ENCODE measurements at regions not wholly inside any gene's neighbourhood (a gene's known extent, or its start where the extent isn't known, plus 50 kb on each side); places are given as distances from the start of the nearest gene placed in this dataset.

DNA sequence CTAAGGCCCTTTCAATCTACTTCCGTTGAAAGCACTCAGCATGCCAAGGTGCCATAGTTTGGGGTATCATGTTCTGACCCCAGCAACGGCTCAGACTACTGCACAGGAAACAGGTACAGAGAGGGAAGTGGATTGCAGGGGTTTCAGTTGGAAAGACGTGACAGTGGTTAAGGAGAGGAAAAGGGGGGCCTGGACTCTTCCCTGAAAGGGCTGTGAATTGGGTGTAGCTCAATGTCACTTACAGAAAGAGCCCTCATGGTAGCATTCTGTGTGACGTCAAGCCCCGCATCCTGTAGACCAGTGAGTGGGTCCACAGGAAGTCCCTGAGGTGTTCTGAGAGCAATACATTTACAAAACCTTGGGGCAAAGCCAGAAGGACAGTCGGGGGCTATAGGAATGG is 121.5 kb upstream of the GYPC start:
- Histone ChIP-seq H3K4me3 (ENCODE audit: low read length in 2 of 2) (no peak overlapping the region), H3K9me3 (ENCODE audit: control insufficient read depth in 2 of 2, insufficient read depth in 1 of 2, low read length in 1 of 2) (peaks cover 0 to 1% of the 10 kb centered on the region in 2 donors), H3K27ac (ENCODE audit: low read depth in 1 of 2, low read length in 1 of 2) (no peak overlapping the region), H3K4me1 (ENCODE audit: control insufficient read depth in 2 of 2, insufficient read depth in 2 of 2, low read length in 2 of 2) (no peaks in the 10 kb centered on the region), H3K27me3 (ENCODE audit: control insufficient read depth in 2 of 2, insufficient read depth in 1 of 2, low read length in 1 of 2) (no peaks in the 10 kb centered on the region), H3K36me3 (ENCODE audit: control insufficient read depth in 2 of 2, insufficient read depth in 2 of 2, low read length in 1 of 2) (no peaks in the 10 kb centered on the region)
- WGBS, result 13% methylated on average over 6 of the region's 6 CpGs
- no peak for DNase-seq (ENCODE audit: low read depth in 6 of 9, low spot score in 9 of 9)

DNA sequence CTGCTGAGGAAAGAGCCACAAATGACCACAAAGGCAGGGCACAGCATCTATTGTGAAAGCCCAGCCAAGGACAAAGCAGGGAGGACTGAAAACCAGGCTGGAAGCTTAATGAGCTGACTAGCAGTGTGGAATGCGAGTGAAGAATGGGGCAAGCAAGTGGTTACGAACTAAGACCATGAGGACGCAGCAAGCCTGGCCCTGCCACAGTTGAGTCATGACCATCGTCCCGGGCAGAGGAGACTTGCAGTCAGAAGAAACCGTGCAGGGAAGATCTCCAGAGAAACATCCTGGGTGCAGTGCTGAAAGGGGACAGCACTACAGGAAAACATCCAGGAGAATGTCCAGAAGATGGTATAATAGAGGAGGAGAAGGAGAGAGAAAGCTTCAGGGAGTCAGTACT is 120.5 kb upstream of the GYPC start:
- DNase-seq (ENCODE audit: low read depth in 6 of 9, low spot score in 9 of 9), result no peak
- Histone ChIP-seq H3K36me3 (ENCODE audit: control insufficient read depth in 2 of 2, insufficient read depth in 2 of 2, low read length in 1 of 2) (no peaks in the 10 kb centered on the region), H3K4me1 (ENCODE audit: control insufficient read depth in 2 of 2, insufficient read depth in 2 of 2, low read length in 2 of 2) (no peaks in the 10 kb centered on the region), H3K9me3 (ENCODE audit: control insufficient read depth in 2 of 2, insufficient read depth in 1 of 2, low read length in 1 of 2) (peaks cover 0 to 1% of the 10 kb centered on the region in 2 donors), H3K4me3 (ENCODE audit: low read length in 2 of 2) (no peak overlapping the region), H3K27me3 (ENCODE audit: control insufficient read depth in 2 of 2, insufficient read depth in 1 of 2, low read length in 1 of 2) (no peaks in the 10 kb centered on the region), H3K27ac (ENCODE audit: low read depth in 1 of 2, low read length in 1 of 2) (no peak overlapping the region)
- WGBS, result 95% methylated on average over 6 of the region's 6 CpGs

DNA sequence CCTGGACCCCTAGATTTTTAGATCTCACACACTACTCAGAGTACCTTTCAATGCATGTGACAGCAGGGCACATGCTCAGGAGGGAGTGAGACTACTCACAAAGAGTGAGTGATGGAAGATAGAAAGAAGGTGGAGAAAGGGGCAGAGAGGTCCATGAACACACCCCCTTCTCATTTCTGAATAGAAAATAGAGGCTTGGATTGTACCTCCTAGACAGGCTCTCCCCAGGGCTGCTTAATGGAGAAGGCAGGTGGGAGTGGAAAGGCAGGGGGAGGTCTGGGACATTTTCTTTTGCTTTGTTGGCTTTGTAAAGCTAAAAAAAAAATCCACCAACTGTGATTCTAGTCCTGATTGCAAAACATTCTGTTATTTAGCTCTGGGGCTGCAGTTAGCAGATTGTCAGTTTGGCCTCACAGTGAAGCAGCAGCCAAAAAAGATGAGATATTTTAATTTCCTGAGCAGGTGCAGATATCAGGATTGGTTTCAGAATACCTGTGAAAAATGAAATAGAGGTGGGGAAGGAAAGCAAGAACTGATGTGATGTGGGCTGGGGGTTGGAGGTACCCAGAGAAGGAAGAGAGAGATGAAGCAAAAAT is 119.3 kb upstream of the GYPC start:
- no peak overlapping the region for H3K27ac ChIP-seq (ENCODE audit: low read depth in 1 of 2, low read length in 1 of 2)
- H3K4me1 ChIP-seq (ENCODE audit: control insufficient read depth in 2 of 2, insufficient read depth in 2 of 2, low read length in 2 of 2), result no peaks in the 10 kb centered on the region
- H3K27me3 ChIP-seq (ENCODE audit: control insufficient read depth in 2 of 2, insufficient read depth in 1 of 2, low read length in 1 of 2), result no peaks in the 10 kb centered on the region
- H3K4me3 ChIP-seq (ENCODE audit: low read length in 2 of 2), result no peak overlapping the region
- H3K36me3 ChIP-seq (ENCODE audit: control insufficient read depth in 2 of 2, insufficient read depth in 2 of 2, low read length in 1 of 2), result no peaks in the 10 kb centered on the region
- no peak for DNase-seq (ENCODE audit: low read depth in 6 of 9, low spot score in 9 of 9)
- H3K9me3 ChIP-seq (ENCODE audit: control insufficient read depth in 2 of 2, insufficient read depth in 1 of 2, low read length in 1 of 2), result peaks cover 0 to 1% of the 10 kb centered on the region in 2 donors

DNA sequence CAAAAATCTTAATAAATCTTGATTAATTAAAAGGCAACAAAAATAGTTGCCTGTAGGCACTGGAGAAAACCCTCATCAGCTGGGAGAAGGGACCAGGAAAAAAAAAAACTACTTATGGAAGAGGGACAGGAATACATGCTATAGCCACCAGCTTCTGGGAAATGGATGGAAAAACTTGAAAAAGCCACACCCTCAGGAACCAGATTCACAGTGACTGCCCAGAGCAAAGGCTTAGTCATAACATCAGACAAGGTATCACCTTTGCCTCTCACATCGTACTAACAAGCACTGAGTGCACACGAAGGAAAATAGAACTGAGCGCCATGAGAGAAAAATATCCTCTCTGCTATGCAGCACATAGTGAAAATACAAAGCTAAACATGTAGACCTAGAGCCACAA is 116.9 kb upstream of the GYPC start:
- 96% methylated on average over 3 of the region's 3 CpGs for WGBS
- Histone ChIP-seq H3K36me3 (ENCODE audit: control insufficient read depth in 2 of 2, insufficient read depth in 2 of 2, low read length in 1 of 2) (no peaks in the 10 kb centered on the region), H3K4me3 (ENCODE audit: low read length in 2 of 2) (no peak overlapping the region), H3K27ac (ENCODE audit: low read depth in 1 of 2, low read length in 1 of 2) (no peak overlapping the region), H3K27me3 (ENCODE audit: control insufficient read depth in 2 of 2, insufficient read depth in 1 of 2, low read length in 1 of 2) (no peaks in the 10 kb centered on the region), H3K9me3 (ENCODE audit: control insufficient read depth in 2 of 2, insufficient read depth in 1 of 2, low read length in 1 of 2) (peaks cover 0 to 1% of the 10 kb centered on the region in 2 donors), H3K4me1 (ENCODE audit: control insufficient read depth in 2 of 2, insufficient read depth in 2 of 2, low read length in 2 of 2) (no peaks in the 10 kb centered on the region)
- no peak for DNase-seq (ENCODE audit: low read depth in 6 of 9, low spot score in 9 of 9)

DNA sequence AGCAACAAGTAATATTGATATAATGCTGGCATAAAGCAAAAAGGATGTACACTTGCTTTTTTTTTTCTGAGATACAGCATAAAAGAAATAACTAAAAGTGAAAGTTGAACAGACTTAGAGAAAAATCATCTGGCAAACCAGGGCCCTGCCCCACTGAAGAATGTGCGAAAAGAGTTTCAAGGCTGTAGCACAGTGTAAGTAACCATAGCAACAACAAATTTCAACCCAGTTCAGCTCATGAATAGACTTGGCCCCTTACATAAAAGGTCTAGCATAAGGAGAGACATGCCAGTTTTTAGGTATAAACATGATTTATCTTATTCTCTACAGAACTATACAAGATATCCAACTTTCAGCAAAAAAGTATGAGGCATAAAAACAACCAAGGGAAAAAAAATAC is 113.7 kb upstream of the GYPC start:
- no peaks in the 10 kb centered on the region for H3K36me3 ChIP-seq (ENCODE audit: control insufficient read depth in 2 of 2, insufficient read depth in 2 of 2, low read length in 1 of 2)
- no peak for DNase-seq (ENCODE audit: low read depth in 6 of 9, low spot score in 9 of 9)
- no peaks in the 10 kb centered on the region for H3K4me1 ChIP-seq (ENCODE audit: control insufficient read depth in 2 of 2, insufficient read depth in 2 of 2, low read length in 2 of 2)
- no peaks in the 10 kb centered on the region for H3K27me3 ChIP-seq (ENCODE audit: control insufficient read depth in 2 of 2, insufficient read depth in 1 of 2, low read length in 1 of 2)
- no peak overlapping the region for H3K4me3 ChIP-seq (ENCODE audit: low read length in 2 of 2)
- no peak overlapping the region for H3K27ac ChIP-seq (ENCODE audit: low read depth in 1 of 2, low read length in 1 of 2)
- 96% methylated on average over 1 of the region's 1 CpG for WGBS
- peaks cover 0 to 1% of the 10 kb centered on the region in 2 donors for H3K9me3 ChIP-seq (ENCODE audit: control insufficient read depth in 2 of 2, insufficient read depth in 1 of 2, low read length in 1 of 2)

DNA sequence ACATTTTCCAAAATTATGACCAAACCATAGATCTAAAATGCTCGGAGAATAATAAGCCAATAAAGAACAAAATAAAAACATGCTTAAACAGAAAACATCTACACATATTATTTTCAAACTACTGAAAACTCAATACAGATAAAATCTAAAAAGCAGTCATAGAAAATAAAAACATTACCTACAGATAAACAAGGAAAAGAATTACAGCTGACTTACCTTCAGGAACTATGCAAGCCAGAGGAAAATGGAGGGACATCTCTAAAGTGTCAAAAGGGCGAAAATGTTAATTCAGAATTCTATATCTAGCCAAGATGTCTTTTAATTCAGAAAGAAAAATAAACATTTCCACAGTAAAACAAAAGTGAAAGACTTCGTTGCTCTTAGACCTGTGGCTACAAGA is 112.9 kb upstream of the GYPC start:
- no peak for DNase-seq (ENCODE audit: low read depth in 6 of 9, low spot score in 9 of 9)
- Histone ChIP-seq H3K27ac (ENCODE audit: low read depth in 1 of 2, low read length in 1 of 2) (no peak overlapping the region), H3K36me3 (ENCODE audit: control insufficient read depth in 2 of 2, insufficient read depth in 2 of 2, low read length in 1 of 2) (no peaks in the 10 kb centered on the region), H3K4me1 (ENCODE audit: control insufficient read depth in 2 of 2, insufficient read depth in 2 of 2, low read length in 2 of 2) (no peaks in the 10 kb centered on the region), H3K27me3 (ENCODE audit: control insufficient read depth in 2 of 2, insufficient read depth in 1 of 2, low read length in 1 of 2) (no peaks in the 10 kb centered on the region), H3K9me3 (ENCODE audit: control insufficient read depth in 2 of 2, insufficient read depth in 1 of 2, low read length in 1 of 2) (no peaks in the 10 kb centered on the region), H3K4me3 (ENCODE audit: low read length in 2 of 2) (no peak overlapping the region)
- WGBS, result 93% methylated on average over 3 of the region's 3 CpGs

DNA sequence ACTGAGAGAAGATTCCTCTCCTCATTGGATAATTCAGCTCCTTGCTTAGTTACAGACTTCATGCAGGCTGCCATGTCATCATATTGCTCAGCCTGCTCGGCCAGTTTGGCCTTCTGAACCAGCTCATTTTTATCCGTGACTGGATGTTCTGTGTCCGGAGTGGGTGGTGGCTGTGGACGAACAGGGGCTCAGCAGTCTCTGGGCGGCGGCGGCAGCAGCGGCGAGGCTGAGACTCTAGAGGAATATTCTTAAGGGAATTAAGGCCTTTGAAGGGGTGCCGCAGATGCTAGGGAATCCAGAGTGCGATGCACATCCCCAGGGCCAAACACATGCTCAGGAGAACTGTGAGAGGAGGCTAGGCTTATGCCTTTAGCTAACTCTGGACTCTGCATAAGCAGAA is 97.9 kb upstream of the GYPC start:
- no peak for DNase-seq (ENCODE audit: low read depth in 6 of 9, low spot score in 9 of 9)
- H3K4me1 ChIP-seq (ENCODE audit: control insufficient read depth in 2 of 2, insufficient read depth in 2 of 2, low read length in 2 of 2), result no peaks in the 10 kb centered on the region
- no peaks in the 10 kb centered on the region for H3K9me3 ChIP-seq (ENCODE audit: control insufficient read depth in 2 of 2, insufficient read depth in 1 of 2, low read length in 1 of 2)
- H3K27me3 ChIP-seq (ENCODE audit: control insufficient read depth in 2 of 2, insufficient read depth in 1 of 2, low read length in 1 of 2), result no peaks in the 10 kb centered on the region
- 97% methylated on average over 11 of the region's 11 CpGs for WGBS
- H3K27ac ChIP-seq (ENCODE audit: low read depth in 1 of 2, low read length in 1 of 2), result no peak overlapping the region
- H3K36me3 ChIP-seq (ENCODE audit: control insufficient read depth in 2 of 2, insufficient read depth in 2 of 2, low read length in 1 of 2), result no peaks in the 10 kb centered on the region
- no peak overlapping the region for H3K4me3 ChIP-seq (ENCODE audit: low read length in 2 of 2)

DNA sequence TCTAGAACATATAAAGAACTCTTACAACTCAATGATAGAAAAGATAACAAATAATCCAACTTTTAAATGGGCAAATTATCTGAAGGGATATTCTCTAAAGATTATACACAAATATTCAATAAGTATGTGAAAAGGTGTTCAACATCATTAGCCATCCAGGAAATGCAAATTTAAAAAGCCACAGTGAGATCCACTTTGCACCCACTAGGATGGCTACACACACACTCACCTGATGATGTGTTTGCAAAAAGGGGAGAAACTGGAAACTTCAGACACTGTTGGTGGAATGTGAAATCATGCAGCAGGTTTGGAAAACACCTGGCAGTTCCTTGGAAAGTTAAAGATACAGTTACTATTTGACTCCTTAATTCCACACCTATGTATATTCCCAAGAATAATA is 87.2 kb upstream of the GYPC start:
- H3K9me3 ChIP-seq (ENCODE audit: control insufficient read depth in 2 of 2, insufficient read depth in 1 of 2, low read length in 1 of 2), result no peaks in the 10 kb centered on the region
- no peak for DNase-seq (ENCODE audit: low read depth in 6 of 9, low spot score in 9 of 9)
- H3K36me3 ChIP-seq (ENCODE audit: control insufficient read depth in 2 of 2, insufficient read depth in 2 of 2, low read length in 1 of 2), result no peaks in the 10 kb centered on the region
- H3K4me3 ChIP-seq (ENCODE audit: low read length in 2 of 2), result no peak overlapping the region
- no peaks in the 10 kb centered on the region for H3K27me3 ChIP-seq (ENCODE audit: control insufficient read depth in 2 of 2, insufficient read depth in 1 of 2, low read length in 1 of 2)
- H3K4me1 ChIP-seq (ENCODE audit: control insufficient read depth in 2 of 2, insufficient read depth in 2 of 2, low read length in 2 of 2), result no peaks in the 10 kb centered on the region
- H3K27ac ChIP-seq (ENCODE audit: low read depth in 1 of 2, low read length in 1 of 2), result no peak overlapping the region

DNA sequence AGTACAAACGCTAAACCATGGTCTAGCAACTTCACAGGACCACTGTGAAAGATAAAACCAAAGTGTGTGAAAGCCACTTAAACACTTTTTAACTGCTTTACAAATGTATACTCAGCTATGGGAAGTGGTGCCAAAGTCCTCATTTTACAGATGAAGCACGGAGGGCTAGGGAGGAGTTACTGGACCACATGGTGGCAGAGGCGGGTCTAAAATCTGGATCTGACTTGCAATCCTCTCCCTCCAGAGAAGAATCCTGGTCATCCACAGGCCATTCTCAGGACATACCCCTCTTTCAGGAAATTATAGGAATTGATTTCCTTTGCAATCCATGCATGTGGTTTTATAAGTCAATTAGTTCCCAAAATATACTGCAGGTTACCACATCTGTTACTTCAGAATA is 84.6 kb upstream of the GYPC start:
- Histone ChIP-seq H3K27me3 (ENCODE audit: control insufficient read depth in 2 of 2, insufficient read depth in 1 of 2, low read length in 1 of 2) (no peaks in the 10 kb centered on the region), H3K27ac (ENCODE audit: low read depth in 1 of 2, low read length in 1 of 2) (no peak overlapping the region), H3K4me3 (ENCODE audit: low read length in 2 of 2) (no peak overlapping the region), H3K9me3 (ENCODE audit: control insufficient read depth in 2 of 2, insufficient read depth in 1 of 2, low read length in 1 of 2) (no peaks in the 10 kb centered on the region), H3K36me3 (ENCODE audit: control insufficient read depth in 2 of 2, insufficient read depth in 2 of 2, low read length in 1 of 2) (no peaks in the 10 kb centered on the region), H3K4me1 (ENCODE audit: control insufficient read depth in 2 of 2, insufficient read depth in 2 of 2, low read length in 2 of 2) (no peaks in the 10 kb centered on the region)
- WGBS, result 71% methylated on average over 3 of the region's 3 CpGs
- no peak for DNase-seq (ENCODE audit: low read depth in 6 of 9, low spot score in 9 of 9)

DNA sequence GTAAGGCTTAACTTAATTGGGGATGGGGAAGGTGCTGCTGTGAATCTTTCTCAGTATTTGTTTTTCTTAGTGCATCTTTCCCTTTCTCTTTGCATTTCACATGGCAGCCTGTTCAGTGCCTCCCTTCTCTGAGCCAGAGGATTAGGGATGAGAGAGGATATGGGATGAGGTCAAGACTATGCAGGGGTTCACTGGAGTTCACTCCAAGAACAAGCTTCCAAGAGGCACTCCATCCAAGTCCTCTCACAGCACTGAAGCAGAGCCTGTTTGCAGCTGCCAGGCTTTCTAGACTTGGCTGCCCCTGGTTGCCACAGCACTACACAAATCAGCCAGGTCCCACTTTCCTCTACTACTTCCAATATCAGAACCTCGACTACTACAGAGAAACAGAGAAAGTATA is 80.3 kb upstream of the GYPC start:
- no peak overlapping the region for H3K4me3 ChIP-seq (ENCODE audit: low read length in 2 of 2)
- H3K27me3 ChIP-seq (ENCODE audit: control insufficient read depth in 2 of 2, insufficient read depth in 1 of 2, low read length in 1 of 2), result no peaks in the 10 kb centered on the region
- DNase-seq (ENCODE audit: low read depth in 6 of 9, low spot score in 9 of 9), result no peak
- no peaks in the 10 kb centered on the region for H3K9me3 ChIP-seq (ENCODE audit: control insufficient read depth in 2 of 2, insufficient read depth in 1 of 2, low read length in 1 of 2)
- H3K27ac ChIP-seq (ENCODE audit: low read depth in 1 of 2, low read length in 1 of 2), result no peak overlapping the region
- no peaks in the 10 kb centered on the region for H3K36me3 ChIP-seq (ENCODE audit: control insufficient read depth in 2 of 2, insufficient read depth in 2 of 2, low read length in 1 of 2)
- WGBS, result 96% methylated on average over 1 of the region's 1 CpG
- no peaks in the 10 kb centered on the region for H3K4me1 ChIP-seq (ENCODE audit: control insufficient read depth in 2 of 2, insufficient read depth in 2 of 2, low read length in 2 of 2)

Measured in thymus (tissue), 11 donors.